ENCODE measurements at regions not wholly inside any gene's neighbourhood (a gene's known extent, or its start where the extent isn't known, plus 50 kb on each side); places are given as distances from the start of the nearest gene placed in this dataset.

GRCh38 chr9:111158363-111158762 is 120.1 kb upstream of the LPAR1 start:
- DNase-seq (no peak), ATAC-seq (no peak)
- H3K9me3 Mint-ChIP-seq (ENCODE audit: insufficient read depth): no peaks in the 10 kb centered on the region
- no peaks in the 10 kb centered on the region for H3K27me3 Mint-ChIP-seq (ENCODE audit: low read depth)
- H3K4me1 Mint-ChIP-seq (ENCODE audit: low read depth): no peaks in the 10 kb centered on the region
- no peak overlapping the region for H3K27ac Mint-ChIP-seq
- H3K36me3 Mint-ChIP-seq (ENCODE audit: low read depth): no peaks in the 10 kb centered on the region
- ChIA-PET CTCF (no interaction called here), POLR2A (no interaction called here)
- no peak overlapping the region for H3K4me3 Mint-ChIP-seq

GRCh38 chr9:111154081-111154562 is 115.9 kb upstream of the LPAR1 start:
- ChIA-PET POLR2A (no interaction called here), CTCF (no interaction called here)
- Mint-ChIP-seq H3K4me3 (no peak overlapping the region), H3K4me1 (ENCODE audit: low read depth) (no peaks in the 10 kb centered on the region), H3K27me3 (ENCODE audit: low read depth) (no peaks in the 10 kb centered on the region), H3K36me3 (ENCODE audit: low read depth) (no peaks in the 10 kb centered on the region), H3K27ac (no peak overlapping the region), H3K9me3 (ENCODE audit: insufficient read depth) (no peaks in the 10 kb centered on the region)
- no peak for DNase-seq
- ATAC-seq: no peak

- no peaks in the 10 kb centered on the region for H3K27me3 Mint-ChIP-seq (ENCODE audit: low read depth)
These were observed 114.5 kb upstream of the LPAR1 start for GRCh38 chr9:111152614-111153406.

GRCh38 chr9:111151537-111151936 is 113.3 kb upstream of the LPAR1 start:
- no peak for ATAC-seq
- Mint-ChIP-seq H3K4me1 (ENCODE audit: low read depth) (no peaks in the 10 kb centered on the region), H3K4me3 (no peak overlapping the region), H3K27ac (no peak overlapping the region), H3K9me3 (ENCODE audit: insufficient read depth) (no peaks in the 10 kb centered on the region), H3K36me3 (ENCODE audit: low read depth) (no peaks in the 10 kb centered on the region), H3K27me3 (ENCODE audit: low read depth) (no peaks in the 10 kb centered on the region)
- DNase-seq: no peak
- ChIA-PET POLR2A (no interaction called here), CTCF (no interaction called here)

More at GRCh38 chr9:111152614-111153406, 114.5 kb upstream of the LPAR1 start:
- Mint-ChIP-seq H3K36me3 (ENCODE audit: low read depth) (no peaks in the 10 kb centered on the region), H3K4me1 (ENCODE audit: low read depth) (no peaks in the 10 kb centered on the region), H3K9me3 (ENCODE audit: insufficient read depth) (no peaks in the 10 kb centered on the region), H3K27ac (no peak overlapping the region), H3K4me3 (no peak overlapping the region)
- ChIA-PET CTCF (no interaction called here), POLR2A (no interaction called here)
- DNase-seq (no peak), ATAC-seq (no peak)

GRCh38 chr9:111150181-111150580 is 111.9 kb upstream of the LPAR1 start:
- no peak overlapping the region for H3K4me3 Mint-ChIP-seq
- ChIA-PET CTCF (no interaction called here), POLR2A (no interaction called here)
- H3K9me3 Mint-ChIP-seq (ENCODE audit: insufficient read depth): no peaks in the 10 kb centered on the region
- H3K27me3 Mint-ChIP-seq (ENCODE audit: low read depth): no peaks in the 10 kb centered on the region
- DNase-seq: no peak
- ATAC-seq: no peak
- no peak overlapping the region for H3K27ac Mint-ChIP-seq
- H3K36me3 Mint-ChIP-seq (ENCODE audit: low read depth): no peaks in the 10 kb centered on the region
- H3K4me1 Mint-ChIP-seq (ENCODE audit: low read depth): no peaks in the 10 kb centered on the region

- no peaks in the 10 kb centered on the region for H3K4me1 Mint-ChIP-seq (ENCODE audit: low read depth)
- ATAC-seq: no peak
- no peaks in the 10 kb centered on the region for H3K9me3 Mint-ChIP-seq (ENCODE audit: insufficient read depth)
- H3K27me3 Mint-ChIP-seq (ENCODE audit: low read depth): no peaks in the 10 kb centered on the region
- POLR2A ChIA-PET: no interaction called here
- CTCF ChIA-PET: no interaction called here
- DNase-seq: no peak
- H3K36me3 Mint-ChIP-seq (ENCODE audit: low read depth): no peaks in the 10 kb centered on the region
- H3K4me3 Mint-ChIP-seq: no peak overlapping the region
- no peak overlapping the region for H3K27ac Mint-ChIP-seq
These were observed 110.9 kb upstream of the LPAR1 start for GRCh38 chr9:111149018-111149759.

GRCh38 chr9:111148052-111149017 is 110.1 kb upstream of the LPAR1 start:
- Mint-ChIP-seq H3K27me3 (ENCODE audit: low read depth) (no peaks in the 10 kb centered on the region), H3K9me3 (ENCODE audit: insufficient read depth) (no peaks in the 10 kb centered on the region), H3K27ac (no peak overlapping the region), H3K4me3 (no peak overlapping the region), H3K4me1 (ENCODE audit: low read depth) (no peaks in the 10 kb centered on the region), H3K36me3 (ENCODE audit: low read depth) (no peaks in the 10 kb centered on the region)
- no peak for DNase-seq
- no peak for ATAC-seq
- ChIA-PET POLR2A (no interaction called here), CTCF (no interaction called here)

GRCh38 chr9:111147041-111147440 is 108.8 kb upstream of the LPAR1 start:
- ChIA-PET POLR2A (no interaction called here), CTCF (no interaction called here)
- H3K4me3 Mint-ChIP-seq: no peak overlapping the region
- no peaks in the 10 kb centered on the region for H3K36me3 Mint-ChIP-seq (ENCODE audit: low read depth)
- no peak overlapping the region for H3K27ac Mint-ChIP-seq
- H3K9me3 Mint-ChIP-seq (ENCODE audit: insufficient read depth): no peaks in the 10 kb centered on the region
- ATAC-seq (no peak), DNase-seq (no peak)
- no peaks in the 10 kb centered on the region for H3K4me1 Mint-ChIP-seq (ENCODE audit: low read depth)
- H3K27me3 Mint-ChIP-seq (ENCODE audit: low read depth): no peaks in the 10 kb centered on the region

- DNase-seq: no peak
- ChIA-PET POLR2A (no interaction called here), CTCF (no interaction called here)
- Mint-ChIP-seq H3K4me1 (ENCODE audit: low read depth) (no peaks in the 10 kb centered on the region), H3K27me3 (ENCODE audit: low read depth) (no peaks in the 10 kb centered on the region), H3K9me3 (ENCODE audit: insufficient read depth) (no peaks in the 10 kb centered on the region), H3K36me3 (ENCODE audit: low read depth) (no peaks in the 10 kb centered on the region), H3K27ac (no peak overlapping the region), H3K4me3 (no peak overlapping the region)
- ATAC-seq: no peak
These were observed 106.5 kb upstream of the LPAR1 start for GRCh38 chr9:111144741-111145140.

- peaks cover 7% of the 10 kb centered on the region for H3K9me3 Mint-ChIP-seq (ENCODE audit: insufficient read depth)
- ChIA-PET POLR2A (no interaction called here), CTCF (no interaction called here)
- H3K27ac Mint-ChIP-seq: no peak overlapping the region
- no peaks in the 10 kb centered on the region for H3K36me3 Mint-ChIP-seq (ENCODE audit: low read depth)
- no peaks in the 10 kb centered on the region for H3K27me3 Mint-ChIP-seq (ENCODE audit: low read depth)
- no peaks in the 10 kb centered on the region for H3K4me1 Mint-ChIP-seq (ENCODE audit: low read depth)
- H3K4me3 Mint-ChIP-seq: no peak overlapping the region
- ATAC-seq (no peak), DNase-seq (no peak)
These were observed 97.9 kb upstream of the LPAR1 start for GRCh38 chr9:111136180-111136579.

GRCh38 chr9:111131211-111131610 is 92.9 kb upstream of the LPAR1 start:
- Mint-ChIP-seq H3K27ac (no peak overlapping the region), H3K4me1 (ENCODE audit: low read depth) (no peaks in the 10 kb centered on the region), H3K9me3 (ENCODE audit: insufficient read depth) (peaks cover 7% of the 10 kb centered on the region), H3K4me3 (no peak overlapping the region), H3K27me3 (ENCODE audit: low read depth) (no peaks in the 10 kb centered on the region), H3K36me3 (ENCODE audit: low read depth) (no peaks in the 10 kb centered on the region)
- ChIA-PET POLR2A (no interaction called here), CTCF (no interaction called here)
- DNase-seq (no peak), ATAC-seq (no peak)

- ChIA-PET POLR2A (no interaction called here), CTCF (no interaction called here)
- Mint-ChIP-seq H3K27ac (no peak overlapping the region), H3K27me3 (ENCODE audit: low read depth) (no peaks in the 10 kb centered on the region), H3K9me3 (ENCODE audit: insufficient read depth) (peaks cover 3% of the 10 kb centered on the region), H3K36me3 (ENCODE audit: low read depth) (no peaks in the 10 kb centered on the region), H3K4me1 (ENCODE audit: low read depth) (no peaks in the 10 kb centered on the region), H3K4me3 (no peak overlapping the region)
- DNase-seq (no peak), ATAC-seq (no peak)
These were observed 82.3 kb upstream of the LPAR1 start for GRCh38 chr9:111120526-111120925.
